Iris pigment epithelial cell (primary cell): ENCODE measurements at regions not wholly inside any gene's neighbourhood (a gene's known extent, or its start where the extent isn't known, plus 50 kb on each side); places are given as distances from the start of the nearest gene placed in this dataset.
A peak's percentile ranks its signal among the peaks of the same experiment; 100 is the strongest.

ENCODE experiments used
- DNase-seq: peaks from one replicate; pipeline ENCODE4 v3.0.0-alpha.2; 2011; ENCODE audit warnings: low read depth

DNA sequence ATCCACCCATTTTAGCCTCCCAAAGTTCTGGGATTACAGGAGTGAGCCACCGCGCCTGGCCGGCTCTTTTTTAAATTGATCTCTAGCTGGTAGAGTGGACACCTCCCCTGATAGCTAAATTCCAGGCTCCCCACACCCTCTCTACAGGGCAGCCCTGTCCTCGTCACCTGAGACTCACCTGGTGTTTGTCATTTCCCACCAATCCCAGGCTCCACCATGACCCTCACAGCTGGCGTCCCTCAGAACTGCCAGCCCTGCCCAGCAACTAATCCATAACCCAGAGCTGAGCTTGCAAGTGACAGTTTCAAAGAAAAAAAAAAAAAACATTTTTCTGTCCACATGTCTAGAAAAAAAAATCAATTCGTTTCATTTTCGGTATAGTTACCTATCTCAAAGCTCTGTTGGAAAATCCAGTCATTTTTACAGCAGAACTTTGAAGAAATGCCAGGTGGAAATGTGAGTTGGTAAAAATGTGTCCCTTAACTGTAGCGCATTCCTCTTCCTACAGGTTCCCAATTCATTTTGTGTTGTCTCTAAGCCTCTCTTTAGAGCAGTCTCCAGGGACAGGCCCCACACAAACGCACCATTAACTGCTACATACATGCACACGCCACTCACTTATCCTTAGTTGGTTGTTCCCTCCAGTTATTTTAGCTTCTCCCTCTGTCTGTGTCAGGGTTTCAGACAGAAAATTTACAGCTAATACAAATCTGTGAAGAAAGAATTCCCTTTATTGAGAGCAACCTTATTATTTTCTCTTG is 294.7 kb downstream of the FBXO15 start:
- no peak for DNase-seq

DNA sequence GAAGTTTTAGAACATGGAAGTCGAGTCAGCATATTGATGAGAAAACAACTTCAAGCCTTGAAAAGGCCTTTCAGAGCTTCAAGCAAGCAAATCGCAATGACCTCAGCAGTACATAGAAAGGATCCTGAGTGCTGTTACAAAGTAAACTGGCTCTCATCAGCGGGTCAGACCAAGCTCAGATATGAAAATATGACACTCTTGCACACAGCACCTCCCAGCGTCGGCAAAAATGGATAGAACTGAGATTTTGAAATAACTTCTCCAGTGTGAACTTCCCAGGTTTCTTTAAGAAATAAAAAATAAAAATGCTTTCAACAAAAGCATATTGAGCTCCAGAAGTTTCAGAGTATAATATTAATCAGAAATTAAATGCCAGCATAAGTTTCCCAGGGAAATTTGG is 296.9 kb downstream of the FBXO15 start:
- DNase-seq, result no peak

DNA sequence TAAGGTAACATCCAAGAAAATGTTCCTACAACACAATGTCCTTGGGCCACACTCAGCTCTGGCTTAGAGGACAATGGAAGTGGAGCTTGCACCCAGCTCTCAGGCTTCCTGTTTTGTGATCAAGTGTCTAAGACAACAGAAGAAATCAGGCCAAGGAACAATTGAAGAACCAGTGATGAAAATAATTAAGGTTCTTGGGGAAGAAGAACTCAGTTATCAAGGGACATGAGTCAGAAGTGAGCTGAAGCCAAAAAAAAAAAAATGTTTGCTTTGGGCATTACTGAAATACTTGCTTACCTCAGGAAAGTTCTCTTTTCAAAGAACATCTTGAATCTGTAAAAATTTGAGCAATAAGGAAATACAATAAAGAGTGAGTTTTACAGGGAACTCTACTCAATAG is 299.0 kb downstream of the FBXO15 start:
- peak; percentile 71 for DNase-seq

DNA sequence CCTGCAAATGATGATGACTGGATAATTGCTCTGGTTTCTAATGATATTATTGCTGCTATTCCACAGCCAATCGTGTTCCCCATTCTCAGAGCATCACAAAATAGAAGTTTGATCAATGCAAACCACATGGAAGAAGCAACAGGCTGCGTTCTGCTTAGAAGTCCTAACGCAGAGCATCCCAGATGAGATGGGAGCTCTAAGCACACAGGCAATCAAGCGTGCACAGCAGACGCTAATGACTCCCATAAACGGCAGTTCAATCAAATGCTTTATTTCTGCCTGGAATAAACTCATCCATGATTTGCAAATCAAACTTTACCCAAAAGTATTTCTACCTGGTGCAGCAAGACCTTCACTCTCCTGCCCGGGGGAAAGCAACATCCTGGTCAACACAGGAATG is 304.2 kb downstream of the FBXO15 start:
- no peak for DNase-seq

DNA sequence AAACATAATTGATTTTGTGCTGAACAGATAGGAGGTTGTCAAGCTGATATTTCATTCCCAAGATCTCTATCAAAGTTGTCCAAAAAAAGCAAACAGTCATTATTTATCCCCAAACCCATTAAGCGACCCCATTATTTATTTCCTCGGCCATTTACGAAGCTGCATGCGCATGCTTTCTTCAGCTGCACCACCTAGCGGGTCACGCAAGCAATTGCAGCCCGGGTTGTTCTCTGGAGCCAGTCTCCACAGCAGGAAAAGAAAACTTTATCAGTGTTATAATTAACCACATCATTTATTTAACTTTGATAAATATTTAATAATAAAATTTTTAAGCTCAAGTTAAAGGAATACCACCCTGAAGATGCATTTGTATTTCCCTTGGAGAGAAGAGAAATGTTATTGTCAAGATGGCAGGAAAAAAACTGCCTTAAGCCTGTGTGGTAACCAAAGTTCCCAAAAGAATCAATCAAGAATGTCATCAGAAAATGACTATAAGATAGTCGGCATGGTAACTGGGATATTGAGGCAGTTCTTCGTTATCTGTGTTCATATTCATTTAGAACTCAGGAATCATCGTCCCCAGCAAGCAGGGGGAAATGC is 304.7 kb downstream of the FBXO15 start:
- peak; percentile 46 for DNase-seq

DNA sequence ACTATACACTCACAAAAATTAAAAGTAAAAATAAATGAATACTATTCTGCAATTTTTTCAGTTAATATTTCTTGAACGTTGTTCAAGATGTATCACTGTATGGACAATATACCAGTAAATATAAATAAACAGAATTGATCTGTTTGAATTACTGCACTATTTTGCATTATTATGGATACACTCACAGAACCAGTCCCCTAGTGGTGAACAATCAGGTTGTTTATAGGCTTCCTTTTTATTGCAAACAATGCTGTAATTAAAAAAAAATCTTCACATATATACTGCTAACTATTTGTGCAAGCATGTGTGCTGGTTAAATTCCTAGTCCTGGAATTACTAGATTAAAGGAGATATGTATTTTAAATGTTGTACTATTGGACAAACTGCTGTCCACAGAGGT is 306.0 kb downstream of the FBXO15 start:
- DNase-seq, result no peak

DNA sequence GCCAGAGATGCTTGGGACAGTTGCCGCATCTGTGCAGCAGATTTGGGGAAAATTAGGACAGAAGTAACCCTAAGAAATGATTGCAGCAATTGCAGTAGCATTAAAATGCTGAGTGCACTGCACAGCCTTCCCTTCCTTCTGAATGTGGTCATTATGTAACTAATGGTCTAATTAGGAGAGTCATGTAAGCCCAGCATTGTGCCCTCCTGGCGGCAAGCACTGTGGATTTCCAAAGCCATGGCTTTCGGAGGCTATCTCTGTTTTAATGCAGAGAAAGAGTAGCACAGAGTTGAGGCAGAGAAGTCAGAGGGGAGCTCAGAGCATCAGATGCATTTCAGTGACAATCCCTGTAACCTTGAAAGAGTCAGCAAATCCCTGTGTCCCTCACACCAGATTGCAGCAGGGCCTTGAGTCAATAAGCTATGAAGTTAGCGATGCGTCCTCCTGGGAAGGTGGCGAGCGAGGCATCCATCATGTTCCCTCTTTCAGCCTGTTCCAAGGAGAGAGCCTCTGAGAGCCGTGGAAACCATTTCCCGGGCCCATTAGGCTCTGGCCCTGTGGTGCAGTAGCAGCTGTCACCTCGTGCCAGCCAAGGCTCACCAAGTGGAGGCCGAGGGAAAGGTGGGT is 307.2 kb downstream of the FBXO15 start:
- DNase-seq, result no peak

DNA sequence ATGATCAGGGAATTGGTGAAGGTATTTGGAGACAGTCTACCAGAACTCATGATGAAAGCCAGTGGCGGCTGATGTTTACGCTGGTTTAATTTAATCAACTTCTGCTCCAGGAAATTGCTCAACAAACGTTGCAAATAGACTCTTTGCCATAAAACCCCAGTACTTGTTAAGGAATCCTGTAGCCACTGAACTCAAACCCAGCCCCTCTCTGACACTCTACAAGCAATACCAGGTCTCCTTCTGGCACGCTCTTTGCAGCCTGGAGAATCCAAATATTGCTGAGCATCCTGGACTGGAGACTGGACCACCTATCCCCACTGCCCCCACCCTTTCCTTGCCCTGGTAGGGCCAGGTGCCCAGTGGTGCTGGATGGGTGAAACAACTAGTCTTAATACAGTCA is 308.2 kb downstream of the FBXO15 start:
- DNase-seq, result no peak

DNA sequence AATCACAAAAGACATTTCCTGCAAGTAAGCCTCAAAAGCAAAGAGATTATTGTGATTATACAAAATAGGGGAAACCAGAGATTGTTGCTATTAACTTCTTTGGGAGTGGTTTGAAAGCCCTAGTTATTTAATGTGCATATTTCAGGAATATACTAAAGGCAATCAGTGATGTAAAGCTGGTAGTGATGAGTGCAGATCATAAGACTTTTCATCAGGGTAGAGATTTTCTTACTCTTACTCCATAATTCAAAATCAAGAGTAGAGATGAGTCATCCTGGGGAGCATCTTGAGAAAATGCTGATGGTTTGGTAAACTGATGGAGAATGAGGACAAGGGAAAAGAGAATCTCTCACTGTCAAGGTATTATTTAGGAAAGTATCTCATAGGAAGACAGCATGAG is 309.5 kb downstream of the FBXO15 start:
- no peak for DNase-seq

DNA sequence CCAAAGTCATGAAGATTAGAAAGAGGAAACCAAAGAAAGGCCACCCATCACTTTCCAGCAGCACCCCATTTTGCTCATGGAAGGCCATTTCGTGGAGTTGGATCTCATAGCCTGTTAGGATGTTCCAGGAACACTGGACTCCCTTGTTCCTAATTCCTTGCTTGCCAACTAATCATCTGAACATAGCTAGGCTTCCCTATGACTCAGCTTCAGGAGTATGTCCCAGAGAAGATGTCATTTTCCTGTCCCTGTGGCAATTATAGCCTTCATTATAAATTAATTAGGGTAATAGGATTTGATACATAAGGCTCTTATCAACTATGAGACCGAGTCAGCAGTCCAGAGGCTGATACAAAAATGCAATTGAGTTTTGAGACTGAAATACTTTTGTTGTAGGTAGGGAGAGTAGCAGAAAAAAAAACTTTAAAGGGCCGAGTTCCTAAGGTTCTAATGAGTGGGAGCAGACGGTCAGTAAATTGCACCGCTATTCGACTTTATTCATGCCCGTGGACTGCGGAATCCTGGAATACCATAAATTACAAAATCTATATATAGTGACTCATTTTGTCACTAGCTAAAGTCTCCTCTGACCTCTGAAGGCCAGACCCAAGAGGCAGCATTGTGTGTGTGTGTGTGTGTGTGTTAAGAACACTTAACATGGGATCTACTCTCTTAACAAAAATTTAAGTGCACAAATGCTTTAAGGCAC is 311.8 kb downstream of the FBXO15 start:
- no peak for DNase-seq

DNA sequence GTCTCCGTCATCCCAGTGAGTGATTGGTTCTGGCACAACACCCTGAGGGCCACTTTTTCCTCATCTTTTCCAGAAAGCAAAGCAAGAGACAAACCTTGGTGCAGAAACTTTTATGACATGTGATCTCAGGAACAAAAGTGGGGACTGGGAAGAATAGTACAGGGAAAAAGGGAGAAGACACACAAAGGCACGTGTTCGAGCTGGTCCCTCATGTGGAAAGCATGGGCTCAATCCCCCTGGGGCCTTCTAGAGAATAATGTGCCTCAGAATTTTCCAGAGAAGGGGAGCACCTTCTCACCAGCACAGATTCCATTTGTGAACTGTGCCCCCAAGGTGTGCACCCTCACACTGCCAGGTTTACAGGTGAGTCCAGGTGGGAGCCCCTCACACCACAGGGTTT is 312.6 kb downstream of the FBXO15 start:
- no peak for DNase-seq

DNA sequence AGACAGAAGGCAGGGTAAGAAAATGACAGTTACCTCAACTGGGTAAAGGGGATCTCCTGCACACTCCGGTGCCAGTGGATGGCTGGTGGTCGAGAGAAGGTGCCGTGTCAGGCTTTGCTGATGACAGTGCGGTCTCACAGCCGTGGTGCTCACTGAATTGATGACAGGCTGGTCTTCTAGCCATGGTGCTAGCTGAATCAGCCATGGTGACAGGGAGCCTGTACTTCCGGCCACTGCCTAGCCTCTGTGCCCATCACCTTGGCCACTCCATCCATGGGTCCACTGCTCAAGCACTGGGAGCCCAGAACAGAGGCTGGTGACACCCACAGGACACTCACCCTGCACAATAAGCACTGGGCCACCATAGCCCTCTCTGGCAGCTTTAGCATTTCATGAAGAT is 315.9 kb downstream of the FBXO15 start:
- no peak for DNase-seq

DNA sequence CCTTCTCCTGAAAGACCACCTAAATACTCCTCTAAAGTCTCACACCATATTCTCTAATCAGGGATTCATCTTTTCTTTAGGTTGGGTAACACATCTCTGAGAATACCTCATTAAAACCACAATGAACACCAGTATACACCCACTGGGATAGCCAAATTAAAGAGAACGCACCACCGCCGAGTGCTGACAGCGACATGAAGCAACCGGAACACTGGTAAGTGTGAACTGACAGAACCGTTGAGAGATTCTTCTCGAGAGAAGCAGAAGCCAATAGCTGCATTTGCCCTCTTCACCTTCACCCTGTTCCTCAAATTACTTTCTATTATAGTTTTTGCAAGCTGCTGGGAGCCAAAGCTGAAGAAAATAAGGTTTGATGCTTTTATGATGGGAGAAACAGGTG is 318.5 kb downstream of the FBXO15 start:
- no peak for DNase-seq

DNA sequence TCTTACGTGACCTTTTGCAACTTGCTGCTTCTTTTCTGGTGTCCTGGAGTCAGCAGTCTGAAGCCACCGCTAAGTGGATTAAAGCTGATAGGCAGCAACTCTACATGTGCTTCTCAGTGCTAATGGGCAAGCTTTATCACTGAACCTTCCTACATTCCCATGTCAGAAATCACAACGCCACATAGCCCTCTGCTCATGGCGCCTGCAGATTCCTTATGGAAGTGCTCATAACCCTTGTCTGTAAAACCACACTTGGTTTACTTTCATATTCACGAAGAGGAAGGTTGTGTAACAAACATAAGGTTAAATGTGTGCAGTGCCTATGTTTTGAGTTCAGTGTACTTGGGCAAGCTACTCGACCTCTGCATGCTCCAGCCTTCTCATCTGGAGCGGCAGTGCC is 319.8 kb downstream of the FBXO15 start:
- no peak for DNase-seq

DNA sequence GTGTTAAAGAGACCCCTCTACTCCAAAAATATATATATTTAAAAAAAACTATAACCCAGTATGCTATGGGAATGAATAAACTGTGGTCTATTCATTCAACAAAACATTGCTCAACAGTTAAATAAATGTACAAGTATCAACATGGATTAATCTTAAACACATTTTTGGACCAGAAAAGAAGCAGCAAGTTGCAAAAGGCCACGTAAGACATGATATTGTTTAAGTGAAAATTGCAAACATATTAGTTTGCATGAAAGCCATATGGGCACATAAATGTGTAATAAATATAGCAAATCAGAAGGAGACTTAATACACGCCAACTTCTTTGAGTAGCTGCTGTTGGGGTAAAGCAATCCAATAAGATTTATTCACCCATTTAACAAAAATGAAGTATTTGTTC is 321.5 kb downstream of the FBXO15 start:
- DNase-seq, result no peak

DNA sequence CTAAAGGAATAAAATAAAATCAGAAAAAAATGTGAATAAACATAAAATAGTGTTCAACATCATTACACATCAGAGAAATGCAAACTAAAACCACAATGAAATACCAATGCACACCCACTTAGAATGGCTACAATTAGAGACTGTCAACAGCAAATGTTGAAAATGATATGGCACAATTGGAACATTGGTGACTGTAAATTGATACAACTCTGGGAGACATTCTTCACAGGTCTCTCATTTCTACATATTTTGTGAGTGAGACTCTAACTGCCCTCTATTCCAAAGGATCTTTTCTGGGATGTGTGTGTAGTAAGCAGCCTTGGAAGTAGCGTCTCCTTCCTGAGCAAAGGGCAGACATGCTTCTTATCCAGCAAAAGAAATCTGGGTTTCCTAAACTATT is 323.0 kb downstream of the FBXO15 start:
- DNase-seq, result no peak

DNA sequence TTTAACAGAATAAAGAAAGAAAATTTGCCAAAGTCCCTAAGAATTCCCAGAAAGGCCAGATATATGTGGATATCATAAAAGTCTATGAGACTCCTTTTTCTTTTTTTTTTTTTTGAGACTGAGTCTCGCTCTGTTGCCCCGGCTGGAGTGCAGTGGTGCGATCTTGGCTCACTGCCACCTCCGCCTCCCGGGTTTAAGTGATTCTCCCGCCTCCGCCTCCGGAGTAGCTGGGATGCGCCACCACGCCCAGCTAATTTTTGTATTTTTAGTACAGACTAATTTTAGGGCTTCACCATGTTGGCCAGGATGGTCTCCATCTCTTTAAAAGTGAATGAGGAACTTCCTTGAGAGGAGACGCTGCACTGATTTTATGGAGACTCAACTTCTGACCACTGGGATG is 335.2 kb downstream of the FBXO15 start:
- DNase-seq, result no peak

DNA sequence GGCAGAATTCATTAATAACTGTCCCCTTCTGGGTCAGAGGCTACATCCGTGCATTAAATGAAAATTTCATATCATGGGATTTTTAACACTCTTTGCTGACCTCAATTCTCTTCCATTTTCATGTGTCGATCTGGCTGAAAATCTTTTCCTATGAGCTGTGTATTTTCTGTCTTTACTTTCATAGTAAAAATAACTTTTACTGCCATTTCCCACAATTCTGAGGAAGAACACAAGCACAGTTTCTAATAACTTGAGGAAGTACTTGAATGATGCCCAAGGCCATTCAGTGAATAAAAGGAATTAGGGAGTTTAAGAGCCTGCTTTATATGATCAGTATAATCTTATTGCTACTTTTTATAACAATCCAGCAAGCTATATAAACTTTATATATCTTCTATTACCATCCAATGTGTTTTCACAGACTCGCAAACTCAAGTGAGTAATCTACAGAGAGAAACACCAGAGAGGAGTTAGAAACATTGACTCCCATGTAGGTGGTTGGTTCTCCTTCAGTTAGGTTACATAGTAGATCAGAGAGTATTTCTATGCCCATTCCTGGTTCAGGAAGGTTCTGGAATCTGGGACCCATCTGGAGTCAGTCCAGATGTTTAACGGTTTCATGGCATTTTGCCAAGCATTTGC is 340.0 kb downstream of the FBXO15 start:
- no peak for DNase-seq

DNA sequence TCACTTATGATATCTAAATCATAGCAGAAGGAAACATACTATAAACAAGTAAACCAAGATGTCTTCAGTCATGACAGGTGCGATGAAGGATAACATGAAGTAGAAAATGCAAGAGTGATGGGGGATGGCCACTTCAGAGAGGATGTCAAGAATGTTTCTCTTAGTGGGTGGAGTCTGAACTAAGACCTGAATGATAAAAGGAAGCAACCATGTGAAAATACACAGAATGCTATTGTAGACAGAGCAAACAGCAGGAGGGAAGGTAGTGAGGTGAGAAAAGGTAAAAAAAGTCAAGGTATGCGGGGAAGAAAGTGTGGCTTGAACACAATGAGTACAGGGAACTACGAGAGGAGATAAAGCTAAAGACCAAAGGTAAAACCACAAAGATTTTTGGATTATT is 341.6 kb downstream of the FBXO15 start:
- no peak for DNase-seq

DNA sequence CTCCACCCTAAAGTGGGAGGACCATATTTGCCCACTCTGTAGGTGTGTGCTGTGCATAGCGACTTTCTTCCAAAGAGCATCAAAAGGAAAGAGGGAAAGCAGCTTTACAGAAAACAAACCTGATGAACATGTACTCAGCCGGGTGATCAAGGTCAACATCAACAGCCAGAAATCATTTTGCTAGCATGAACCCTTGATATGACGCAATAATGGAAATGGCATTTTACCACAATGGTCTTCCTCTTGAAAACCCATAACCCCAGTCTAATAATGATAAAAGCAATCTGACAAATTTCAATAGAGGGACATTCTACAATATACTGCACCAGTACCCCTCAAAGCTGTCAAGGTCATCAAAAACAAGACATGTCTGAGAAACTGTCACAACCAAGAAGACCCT is 350.2 kb downstream of the FBXO15 start:
- DNase-seq, result no peak

DNA sequence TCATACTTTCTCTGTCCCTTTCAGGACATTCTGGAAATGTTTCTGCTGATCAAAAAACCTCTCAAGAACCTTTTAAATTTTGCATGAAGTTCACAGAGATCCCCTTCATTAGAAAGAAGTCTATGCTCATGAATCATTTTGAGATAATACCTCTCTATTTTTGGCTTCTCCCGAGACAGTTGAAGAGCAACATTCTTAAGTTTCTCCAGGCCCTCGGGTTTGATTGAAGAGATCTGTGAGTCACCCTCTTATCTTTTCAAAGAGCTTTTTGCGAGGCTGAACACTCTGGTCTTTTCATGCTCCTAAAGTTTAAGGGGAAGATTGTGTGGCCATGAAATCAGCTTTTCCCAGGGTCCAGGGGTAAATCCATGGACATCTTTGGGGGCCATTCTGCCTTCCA is 354.2 kb downstream of the FBXO15 start:
- peak; percentile 64 for DNase-seq

DNA sequence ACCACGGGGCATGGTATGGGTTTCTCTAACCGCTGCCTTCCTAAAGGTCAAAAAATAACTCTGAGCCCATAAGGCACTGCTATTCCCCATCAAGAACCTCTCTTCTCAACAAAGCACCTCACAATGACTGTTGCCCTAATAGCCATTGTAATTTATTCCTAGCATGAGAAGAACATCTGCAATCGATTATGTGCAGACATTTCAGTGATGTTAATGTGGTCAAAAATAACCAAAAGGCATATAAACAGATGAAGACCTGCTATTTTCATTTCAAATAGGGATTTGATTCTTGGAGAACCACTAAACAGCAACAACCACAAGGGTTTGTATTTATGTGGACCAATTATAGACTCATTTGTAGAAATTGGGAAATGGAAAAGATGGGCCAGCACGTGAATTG is 356.6 kb downstream of the FBXO15 start:
- DNase-seq, result no peak

DNA sequence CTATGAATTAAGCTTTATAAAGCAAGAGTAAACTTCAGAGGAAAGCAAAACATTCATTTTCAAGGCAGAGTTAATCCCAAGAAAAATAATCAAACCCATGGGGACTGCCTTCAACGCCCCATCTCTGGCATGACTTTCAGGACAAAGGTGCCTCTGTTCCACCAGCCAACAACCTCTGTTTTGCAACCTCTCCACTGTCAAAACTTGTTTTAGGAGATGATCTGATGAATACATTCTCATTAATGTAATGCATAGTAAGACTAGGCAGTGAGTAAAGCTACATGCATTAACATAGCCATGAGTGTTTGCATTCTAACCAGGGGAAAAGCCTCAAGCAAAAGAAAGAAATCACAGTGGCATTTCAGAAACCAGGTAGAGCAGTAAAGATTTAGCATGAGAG is 357.0 kb downstream of the FBXO15 start:
- no peak for DNase-seq
